Sigmoid colon (tissue), 4 donors: ENCODE measurements at regions not wholly inside any gene's neighbourhood (a gene's known extent, or its start where the extent isn't known, plus 50 kb on each side); places are given as distances from the start of the nearest gene placed in this dataset.

Source experiments
- EP300 ChIP-seq, 4 donors: sonication (generic); formaldehyde crosslinking; IDR thresholded peaks; one replicate each; pipeline ENCODE4 v1.6.1; 2017; ENCODE audit warnings: antibody characterized with exemption in 4 of 4
- TF ChIP-seq, protein P1 (sequence below), 4 experiments: fragments of 450-650 bp in 3 of 4; fragments of 200-600 bp in 1 of 4; IDR thresholded peaks; one replicate each; pipeline ENCODE4 v1.5.1; 2016 to 2019; ENCODE audit warnings: antibody characterized with exemption in 4 of 4, mild to moderate bottlenecking in 3 of 4, moderate library complexity in 2 of 4

DNA sequence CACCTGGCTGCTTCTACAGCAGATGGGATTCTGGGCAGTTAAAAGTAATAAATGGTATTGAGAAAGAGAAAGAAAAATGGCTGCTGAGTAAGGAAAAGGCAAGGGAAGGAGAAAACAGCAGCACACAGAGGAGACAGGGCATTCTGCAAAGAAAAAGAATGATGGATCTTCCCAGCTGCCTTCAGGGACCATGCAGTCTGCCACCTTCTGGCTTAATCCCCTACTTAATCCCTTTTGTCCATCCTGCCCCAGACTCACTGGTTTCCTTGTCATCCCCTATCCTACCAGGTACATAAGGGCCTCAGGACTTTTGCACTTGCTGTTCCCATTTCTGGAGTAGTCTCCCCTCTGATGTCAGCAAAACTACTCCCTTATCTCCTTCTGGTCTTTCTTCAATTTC, 107.6 kb downstream of the GAS2L3 start:
- TF ChIP-seq, protein P1, sequence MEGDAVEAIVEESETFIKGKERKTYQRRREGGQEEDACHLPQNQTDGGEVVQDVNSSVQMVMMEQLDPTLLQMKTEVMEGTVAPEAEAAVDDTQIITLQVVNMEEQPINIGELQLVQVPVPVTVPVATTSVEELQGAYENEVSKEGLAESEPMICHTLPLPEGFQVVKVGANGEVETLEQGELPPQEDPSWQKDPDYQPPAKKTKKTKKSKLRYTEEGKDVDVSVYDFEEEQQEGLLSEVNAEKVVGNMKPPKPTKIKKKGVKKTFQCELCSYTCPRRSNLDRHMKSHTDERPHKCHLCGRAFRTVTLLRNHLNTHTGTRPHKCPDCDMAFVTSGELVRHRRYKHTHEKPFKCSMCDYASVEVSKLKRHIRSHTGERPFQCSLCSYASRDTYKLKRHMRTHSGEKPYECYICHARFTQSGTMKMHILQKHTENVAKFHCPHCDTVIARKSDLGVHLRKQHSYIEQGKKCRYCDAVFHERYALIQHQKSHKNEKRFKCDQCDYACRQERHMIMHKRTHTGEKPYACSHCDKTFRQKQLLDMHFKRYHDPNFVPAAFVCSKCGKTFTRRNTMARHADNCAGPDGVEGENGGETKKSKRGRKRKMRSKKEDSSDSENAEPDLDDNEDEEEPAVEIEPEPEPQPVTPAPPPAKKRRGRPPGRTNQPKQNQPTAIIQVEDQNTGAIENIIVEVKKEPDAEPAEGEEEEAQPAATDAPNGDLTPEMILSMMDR (IDR thresholded peaks at IDR 0.05): no peak
- no peak for TF ChIP-seq EP300 (IDR thresholded peaks at IDR 0.05)
